Myocyte (in vitro differentiated cells): ENCODE measurements at regions not wholly inside any gene's neighbourhood (a gene's known extent, or its start where the extent isn't known, plus 50 kb on each side); places are given as distances from the start of the nearest gene placed in this dataset.
A peak's percentile ranks its signal among the peaks of the same experiment; 100 is the strongest.
"Not testable (repeated sequence)": the region's sequence is repeated elsewhere in the genome, so short reads cannot be mapped to it uniquely, and the experiment has no call there.

Experiments used
- DNase-seq: peaks from one replicate; pipeline ENCODE4 v3.0.0-alpha.2; 2012; ENCODE audit warnings: low read depth

GRCh38 chr2:180236061-180236460 is 229.0 kb upstream of the CWC22 start:
- not testable (repeated sequence) for DNase-seq

GRCh38 chr2:180235506-180235905 is 228.4 kb upstream of the CWC22 start:
- not testable (repeated sequence) for DNase-seq

DNA sequence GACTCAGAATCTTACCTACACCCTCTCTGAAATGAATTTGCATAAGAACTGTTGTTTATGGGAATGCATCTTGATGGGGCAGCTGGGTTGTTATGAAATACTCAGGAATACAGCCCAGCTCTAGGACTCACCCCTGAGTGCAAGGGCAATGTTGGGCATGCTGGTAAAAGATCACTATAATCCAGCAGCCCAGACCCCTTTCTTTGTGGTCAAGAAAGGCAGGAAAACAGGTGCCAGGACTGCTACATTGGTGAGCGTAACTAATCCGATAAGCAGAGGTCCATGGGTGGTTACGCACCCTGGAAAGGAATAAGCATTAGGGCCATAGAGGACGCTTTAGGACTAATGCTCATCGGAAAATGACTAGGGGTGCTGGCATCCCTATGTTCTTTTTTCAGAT is 227.9 kb upstream of the CWC22 start:
- DNase-seq, result not testable (repeated sequence)

- no peak for DNase-seq
These were observed 223.9 kb upstream of the CWC22 start for GRCh38 chr2:180231015-180231414.

- DNase-seq, result no peak
These were observed 220.4 kb upstream of the CWC22 start for GRCh38 chr2:180227461-180227860.

DNA sequence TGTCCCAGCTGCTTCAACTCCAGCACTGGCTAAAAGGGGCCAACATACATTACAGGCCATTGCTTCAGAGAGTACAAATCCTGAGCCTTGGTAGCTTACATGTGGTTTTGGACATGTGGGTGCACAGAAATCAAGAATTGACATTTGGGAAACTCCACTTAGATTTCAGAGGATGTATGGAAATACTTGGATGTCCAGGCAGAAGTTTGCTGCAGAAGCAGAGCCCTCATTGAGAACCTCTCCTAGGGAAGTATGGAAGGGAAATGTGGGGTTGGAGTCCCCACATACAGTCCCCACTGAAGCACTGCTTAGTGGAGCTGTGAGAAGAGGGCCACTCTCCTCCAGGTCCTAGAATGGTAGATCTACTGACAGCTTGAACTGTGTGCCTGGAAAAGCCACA is 218.0 kb upstream of the CWC22 start:
- DNase-seq, result no peak

DNA sequence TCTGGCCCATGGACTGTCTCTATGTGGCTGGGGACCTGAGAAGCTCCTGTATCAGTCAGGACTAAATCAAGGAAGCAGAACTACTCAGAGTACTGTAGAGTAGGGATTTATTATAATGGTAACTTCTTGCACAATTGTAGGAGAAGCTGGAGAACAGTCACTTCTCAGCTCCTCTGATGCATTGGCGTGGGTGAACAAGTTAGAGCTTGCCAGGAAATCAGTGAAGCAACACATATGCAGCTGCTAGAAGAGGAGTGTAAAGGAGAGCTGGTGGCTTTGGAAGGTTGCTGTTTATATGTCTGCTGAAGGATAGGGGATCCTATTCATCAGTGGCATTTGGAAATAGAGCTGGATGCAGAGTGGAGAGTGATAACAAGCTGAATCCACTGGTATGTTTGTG is 215.5 kb upstream of the CWC22 start:
- DNase-seq, result peak; percentile 61

DNA sequence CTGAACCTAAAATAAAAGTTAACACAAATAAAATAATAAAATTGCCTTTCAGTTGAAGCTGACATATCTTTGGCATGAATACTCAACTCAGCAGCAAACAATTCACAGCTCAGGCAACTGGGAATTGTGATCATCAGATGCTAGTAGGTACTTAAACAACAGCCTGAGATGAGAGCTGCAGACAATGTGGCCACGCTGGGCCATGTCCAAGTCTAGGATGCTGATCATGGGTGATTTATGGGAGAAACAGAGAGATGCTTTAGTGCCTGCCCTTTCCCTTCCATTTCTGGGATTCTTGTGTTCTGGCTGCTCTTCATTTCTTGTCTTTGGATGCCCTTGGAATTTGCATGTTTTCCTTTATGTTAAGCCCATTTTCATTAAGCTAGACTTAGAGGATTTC is 212.4 kb upstream of the CWC22 start:
- peak; percentile 11 for DNase-seq

DNA sequence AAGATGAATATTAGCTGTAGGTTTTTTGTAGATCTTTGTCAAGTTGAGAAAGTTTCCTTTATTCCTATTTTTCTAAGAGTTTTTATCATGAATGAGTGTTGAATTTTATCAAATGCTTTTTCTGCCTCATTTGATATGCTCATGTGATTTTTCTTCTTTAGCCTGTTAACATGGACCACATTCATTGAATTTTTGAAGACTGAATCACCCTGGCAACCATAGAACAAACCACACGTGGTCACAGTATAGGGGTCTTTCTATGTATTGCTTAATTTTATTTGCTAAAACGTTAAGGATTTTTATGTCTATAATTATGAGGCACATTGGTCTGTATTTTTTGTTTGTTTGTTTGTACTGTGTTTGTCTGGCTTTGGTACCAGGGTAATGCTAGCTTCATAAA is 201.7 kb upstream of the CWC22 start:
- DNase-seq, result peak; percentile 27

GRCh38 chr2:180205621-180206235 is 198.6 kb upstream of the CWC22 start:
- DNase-seq, result no peak

- no peak for DNase-seq
These were observed 196.9 kb upstream of the CWC22 start for GRCh38 chr2:180203972-180204371.

DNA sequence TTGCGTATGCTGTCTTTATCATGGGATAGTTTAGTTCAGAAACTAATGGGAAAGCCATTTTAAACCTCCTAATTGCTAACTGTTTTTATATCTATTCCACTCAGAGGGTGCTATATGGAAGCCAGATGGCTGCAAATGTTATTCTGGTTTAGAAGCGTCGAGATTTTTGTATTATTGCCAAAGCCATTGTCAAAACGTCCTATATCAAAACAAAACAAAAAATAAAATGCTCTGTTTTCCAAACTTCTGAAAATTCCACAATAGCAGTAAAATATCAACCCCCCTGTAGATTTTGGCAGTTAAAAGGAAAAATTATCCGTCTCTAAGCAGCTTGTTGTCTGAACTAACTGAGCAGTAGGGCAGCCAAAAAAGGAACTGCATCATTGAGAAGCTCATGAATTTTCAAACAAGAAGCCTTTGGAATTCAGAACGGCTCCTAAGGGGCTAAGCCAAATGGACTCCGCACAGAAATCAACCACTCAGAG is 195.4 kb upstream of the CWC22 start:
- DNase-seq, result no peak

- DNase-seq, result peak; percentile 22
These were observed 189.4 kb upstream of the CWC22 start for GRCh38 chr2:180196419-180196977.

GRCh38 chr2:180195847-180196246 is 188.8 kb upstream of the CWC22 start:
- no peak for DNase-seq

DNA sequence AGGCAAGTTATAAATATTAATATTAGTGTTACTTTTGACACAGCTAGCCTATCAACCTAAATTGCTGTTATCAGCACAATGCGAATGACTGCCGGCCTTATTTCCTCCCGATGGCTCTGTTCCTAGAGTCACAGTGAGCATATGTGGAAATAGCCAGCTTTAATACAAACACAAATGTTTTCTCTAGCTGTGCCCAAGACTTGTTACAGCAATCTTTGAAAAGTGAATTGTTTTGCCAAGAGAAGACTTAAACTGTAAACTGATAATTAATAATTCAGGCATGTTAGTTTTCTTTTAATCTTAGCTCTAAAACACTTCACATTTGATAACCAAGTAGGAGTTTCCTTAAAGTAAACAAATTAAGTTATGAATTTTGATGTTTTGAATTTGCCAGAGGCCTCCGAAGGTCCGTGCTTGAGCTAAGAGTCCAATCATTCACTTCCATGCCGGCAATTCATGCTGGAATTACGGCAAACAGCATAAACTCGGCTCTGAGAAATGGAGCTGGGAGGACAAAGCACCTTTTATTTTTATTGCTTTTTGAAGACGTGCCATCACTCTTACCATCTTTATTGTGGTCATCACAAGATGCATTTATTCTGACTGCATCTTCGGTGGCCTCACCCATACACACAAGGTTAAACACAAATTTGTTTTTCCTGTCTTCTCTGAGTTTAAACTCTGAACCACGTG is 184.5 kb upstream of the CWC22 start:
- DNase-seq, result no peak

DNA sequence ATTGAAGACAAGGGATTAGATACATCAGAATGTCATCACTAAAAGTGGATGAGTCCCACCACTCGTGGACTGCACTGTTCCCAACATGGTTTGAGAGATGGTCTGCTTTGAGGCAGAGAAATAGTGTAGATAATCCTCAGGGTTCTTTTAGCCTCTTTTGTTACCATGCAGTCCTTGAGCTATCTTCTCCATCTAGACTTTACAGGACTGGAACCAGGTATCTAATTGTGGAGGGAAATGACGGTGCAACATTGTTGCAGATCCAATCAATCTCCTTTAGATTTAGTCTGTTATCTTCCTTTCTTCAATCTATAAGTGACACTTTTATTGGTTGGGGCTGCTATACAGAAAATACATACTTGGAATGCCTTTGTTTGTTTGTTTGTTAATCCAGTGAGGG is 183.8 kb upstream of the CWC22 start:
- no peak for DNase-seq

DNA sequence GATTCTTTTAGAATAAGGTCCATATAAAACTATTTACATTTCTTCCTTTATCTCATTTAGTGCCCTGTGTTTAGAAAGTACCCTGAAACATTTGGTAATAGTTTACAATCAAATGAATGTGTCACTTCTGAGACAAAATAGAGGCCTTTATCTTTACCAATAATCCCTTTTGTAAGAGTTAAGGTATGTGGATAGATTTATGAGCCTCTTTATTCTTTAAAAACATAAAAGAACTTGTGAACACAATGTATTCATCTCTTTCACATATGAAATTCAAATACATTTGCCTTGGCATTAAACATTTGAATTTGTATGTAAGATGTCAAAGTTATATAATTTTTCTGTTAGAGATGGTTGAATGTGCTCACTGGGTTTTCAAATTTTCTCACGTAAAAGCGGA is 180.5 kb upstream of the CWC22 start:
- no peak for DNase-seq

DNA sequence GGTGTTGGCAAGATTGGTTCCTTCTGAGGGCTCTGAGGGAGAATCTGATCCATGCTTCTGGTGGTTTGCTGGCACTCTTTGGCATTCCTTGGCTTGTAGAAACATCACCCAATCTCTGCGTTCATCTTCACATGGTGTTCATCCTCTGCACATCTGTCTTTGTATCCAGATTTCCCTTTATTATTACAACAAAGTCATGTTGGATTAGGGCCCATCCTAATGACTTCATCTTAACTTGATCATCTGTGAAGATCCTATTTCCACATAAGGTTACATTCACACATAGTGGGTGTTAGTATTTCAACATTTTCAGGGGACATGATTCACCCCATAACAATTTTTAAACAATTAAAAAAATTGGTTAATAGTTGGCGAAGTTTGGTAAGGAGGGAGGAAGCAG is 177.4 kb upstream of the CWC22 start:
- peak; percentile 4 for DNase-seq

DNA sequence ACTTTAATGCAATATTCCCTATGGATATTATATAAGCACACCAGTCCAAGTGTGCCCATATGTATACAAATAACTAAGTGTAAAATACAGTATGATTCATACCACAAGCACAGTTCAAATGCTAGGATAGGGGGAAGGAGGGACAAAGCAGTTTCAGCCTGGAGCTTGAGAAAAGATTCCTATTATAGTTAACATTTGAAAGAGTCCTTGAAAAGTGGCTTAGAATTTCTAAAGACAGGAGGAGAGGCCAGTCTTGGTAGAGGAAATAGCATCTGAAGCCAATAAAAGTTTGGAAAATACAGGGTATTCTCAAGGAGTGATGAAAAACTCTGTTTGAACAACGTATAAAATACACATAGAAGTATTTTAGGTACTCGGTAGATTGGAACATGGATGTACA is 173.4 kb upstream of the CWC22 start:
- no peak for DNase-seq

- no peak for DNase-seq
These were observed 170.4 kb upstream of the CWC22 start for GRCh38 chr2:180177534-180177933.

GRCh38 chr2:180175736-180176135 is 168.6 kb upstream of the CWC22 start:
- no peak for DNase-seq

DNA sequence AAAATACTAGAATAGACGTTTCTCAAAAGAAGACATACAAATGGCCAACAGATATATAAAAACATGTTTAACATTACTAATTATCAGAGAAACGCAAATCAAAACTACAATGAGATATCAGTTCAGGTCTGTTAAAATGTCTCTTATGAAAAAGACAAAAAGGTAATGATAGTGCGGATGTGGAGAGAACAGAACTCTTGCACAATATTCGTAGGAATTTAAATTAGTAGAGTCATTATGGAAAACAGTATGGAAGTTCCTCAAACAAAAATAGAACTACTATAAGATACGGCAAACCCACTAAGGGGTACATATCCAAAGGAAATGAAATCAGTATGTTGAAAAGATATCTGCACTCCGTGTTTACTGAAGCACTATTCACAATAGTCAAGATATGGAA is 167.5 kb upstream of the CWC22 start:
- DNase-seq, result no peak

DNA sequence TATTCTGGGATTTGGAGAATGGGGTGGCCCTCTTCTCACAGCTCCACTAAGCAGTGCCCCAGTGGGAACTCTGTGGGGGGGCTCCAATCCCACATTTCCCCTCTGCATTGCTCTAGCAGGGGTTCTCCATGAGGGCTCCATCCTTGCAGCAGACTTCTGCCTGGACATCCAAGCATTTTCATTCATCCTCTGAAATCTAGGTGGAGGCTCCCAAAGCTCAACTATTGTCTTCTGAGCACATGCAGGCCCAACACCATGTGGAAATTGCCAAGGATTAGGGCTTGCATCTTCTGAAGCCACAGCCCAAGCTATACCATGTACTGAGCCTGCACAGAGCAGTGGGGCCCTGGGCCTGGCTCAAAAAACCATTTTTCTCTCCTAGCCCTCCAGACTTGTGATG is 162.4 kb upstream of the CWC22 start:
- DNase-seq, result no peak
